ENCODE measurements at regions not wholly inside any gene's neighbourhood (a gene's known extent, or its start where the extent isn't known, plus 50 kb on each side); places are given as distances from the start of the nearest gene placed in this dataset.

DNA sequence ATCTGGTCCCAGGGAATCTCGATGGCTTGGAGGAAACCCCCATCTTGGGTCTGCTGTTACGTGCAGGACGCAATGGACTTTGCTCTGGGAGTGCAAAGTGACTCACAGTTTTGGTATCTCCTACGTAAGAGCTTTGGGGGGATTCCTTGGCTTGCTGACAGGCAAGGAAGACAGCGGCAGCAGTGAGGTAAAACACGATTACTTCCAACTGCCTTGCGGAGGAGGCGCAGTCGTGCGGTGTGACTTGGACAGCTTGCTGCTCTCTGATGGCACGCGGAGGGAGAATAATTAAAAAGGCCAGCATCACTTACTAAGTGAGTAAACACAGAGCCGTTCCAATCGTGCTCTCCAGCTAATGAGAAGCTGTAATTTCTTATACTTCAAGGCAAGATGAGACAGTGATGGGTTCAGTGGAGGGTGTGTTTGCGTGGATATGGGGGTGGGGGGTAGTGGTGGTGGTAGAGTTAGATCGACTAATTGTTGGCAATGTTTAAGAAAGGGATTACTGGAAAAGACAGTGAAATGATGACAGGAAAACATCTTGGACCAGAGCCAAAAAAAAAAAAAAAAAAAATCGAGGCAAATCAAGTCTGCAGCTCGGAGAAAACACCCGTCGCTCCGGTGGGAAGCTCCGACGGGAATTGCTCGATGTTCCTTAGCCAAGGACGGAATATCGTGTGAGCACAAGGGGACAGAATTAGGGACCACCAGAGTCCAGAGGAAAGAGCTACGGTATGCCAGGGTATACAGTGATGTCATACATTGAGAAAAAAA is 184.8 kb upstream of the ZFHX3 start:
- POLR2A ChIA-PET: no interaction called here
- no peak for DNase-seq
- Mint-ChIP-seq H3K27me3 (no peaks in the 10 kb centered on the region), H3K36me3 (ENCODE audit: low read depth) (no peaks in the 10 kb centered on the region), H3K4me3 (no peak overlapping the region), H3K4me1 (no peaks in the 10 kb centered on the region), H3K9me3 (no peaks in the 10 kb centered on the region), H3K27ac (no peak overlapping the region)
- CTCF ChIA-PET: interaction anchor here (0.7 kb wide), 1 partner anchor 189 kb away, joined by 3 read pairs; no protein-coding TSS in a partner anchor

DNA sequence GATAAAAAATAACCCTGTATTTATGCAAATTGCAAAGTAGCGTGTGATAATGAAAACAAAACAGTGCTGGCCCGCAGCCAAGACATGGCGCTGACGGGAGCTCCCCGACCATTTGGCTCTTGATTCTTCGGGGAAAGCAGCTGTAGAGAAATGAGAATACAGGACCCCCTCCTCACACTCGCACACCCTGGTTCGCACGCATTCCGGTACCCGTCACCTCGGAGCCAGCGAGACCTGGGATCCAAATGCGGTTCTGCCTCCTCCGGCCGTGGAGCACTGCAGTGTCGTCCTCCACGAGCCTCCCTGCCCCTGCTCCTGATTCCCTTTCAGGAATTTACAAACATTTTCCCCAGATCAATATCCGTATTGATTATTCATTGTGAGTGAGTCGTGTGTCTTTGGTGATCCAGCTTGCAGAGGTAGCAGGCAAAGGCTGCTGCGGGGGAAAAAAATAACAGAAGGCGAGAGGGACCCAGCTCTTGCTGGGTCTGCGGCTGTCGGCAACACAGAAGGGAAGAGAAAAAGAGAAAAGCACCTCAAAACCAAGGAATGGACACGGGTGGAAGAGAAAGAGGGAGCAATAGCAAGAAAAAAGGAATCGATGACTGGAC is 184.1 kb upstream of the ZFHX3 start:
- H3K4me1 Mint-ChIP-seq: no peaks in the 10 kb centered on the region
- H3K9me3 Mint-ChIP-seq: no peaks in the 10 kb centered on the region
- DNase-seq: no peak
- H3K27me3 Mint-ChIP-seq: no peaks in the 10 kb centered on the region
- H3K4me3 Mint-ChIP-seq: no peak overlapping the region
- ChIA-PET CTCF (interaction anchor here (0.7 kb wide), 1 partner anchor 189 kb away, joined by 3 read pairs; no protein-coding TSS in a partner anchor), POLR2A (no interaction called here)
- H3K36me3 Mint-ChIP-seq (ENCODE audit: low read depth): no peaks in the 10 kb centered on the region
- H3K27ac Mint-ChIP-seq: no peak overlapping the region

DNA sequence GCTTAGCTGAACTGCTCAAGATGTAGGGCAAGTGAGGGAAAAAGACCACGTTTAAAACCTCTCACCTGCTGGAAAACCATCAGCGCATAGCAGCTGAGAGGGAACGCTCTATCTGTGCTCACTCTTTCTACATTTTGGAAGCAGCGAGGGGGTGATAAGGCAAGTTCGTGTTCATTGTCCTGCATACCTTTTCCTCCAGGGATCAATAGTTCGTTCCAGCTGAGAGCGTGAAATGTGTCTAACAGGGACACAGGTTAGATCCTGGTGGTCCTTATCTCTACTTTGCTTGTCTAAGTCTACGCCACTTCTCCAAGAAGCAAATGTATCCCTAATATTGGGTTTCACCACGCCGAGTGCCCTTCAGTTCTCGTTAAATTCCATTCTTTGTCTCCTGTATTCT is 183.5 kb upstream of the ZFHX3 start:
- no peak for DNase-seq
- ChIA-PET CTCF (no interaction called here), POLR2A (no interaction called here)
- Mint-ChIP-seq H3K27me3 (no peaks in the 10 kb centered on the region), H3K27ac (no peak overlapping the region), H3K36me3 (ENCODE audit: low read depth) (no peaks in the 10 kb centered on the region), H3K4me3 (no peak overlapping the region), H3K4me1 (no peaks in the 10 kb centered on the region), H3K9me3 (no peaks in the 10 kb centered on the region)

- H3K4me3 Mint-ChIP-seq: no peak overlapping the region
- H3K27ac Mint-ChIP-seq: no peak overlapping the region
- H3K36me3 Mint-ChIP-seq (ENCODE audit: low read depth): no peaks in the 10 kb centered on the region
- H3K9me3 Mint-ChIP-seq: no peaks in the 10 kb centered on the region
- no peaks in the 10 kb centered on the region for H3K4me1 Mint-ChIP-seq
- CTCF ChIA-PET: no interaction called here
- DNase-seq: no peak
- no peaks in the 10 kb centered on the region for H3K27me3 Mint-ChIP-seq
- POLR2A ChIA-PET: interaction anchor here (0.5 kb wide), 1 partner anchor 787 kb away, joined by 3 read pairs; no protein-coding TSS in a partner anchor
Measured at GRCh38 chr16:73230651-73231050, 182.7 kb upstream of the ZFHX3 start.

DNA sequence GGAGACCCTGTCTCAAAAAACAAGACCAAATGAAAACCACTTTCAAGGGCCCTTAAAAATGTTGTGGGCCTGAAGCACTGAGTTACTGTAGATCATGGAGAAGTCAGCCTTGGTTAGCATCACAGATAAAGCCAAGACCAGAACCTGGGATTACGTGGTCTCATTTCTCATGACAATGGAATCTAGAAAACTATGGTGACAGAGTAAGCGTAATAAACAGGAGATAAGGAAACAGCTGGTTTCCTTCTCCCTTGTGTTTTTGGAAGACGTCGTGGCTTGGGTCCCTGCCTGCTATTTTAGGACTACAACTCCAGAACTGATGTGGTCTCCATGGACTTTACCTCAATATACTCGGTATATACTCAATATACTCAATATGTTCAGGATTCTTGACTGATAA is 180.7 kb upstream of the ZFHX3 start:
- H3K36me3 Mint-ChIP-seq (ENCODE audit: low read depth): no peaks in the 10 kb centered on the region
- no peaks in the 10 kb centered on the region for H3K9me3 Mint-ChIP-seq
- H3K4me3 Mint-ChIP-seq: no peak overlapping the region
- ChIA-PET POLR2A (no interaction called here), CTCF (no interaction called here)
- no peaks in the 10 kb centered on the region for H3K27me3 Mint-ChIP-seq
- no peak for DNase-seq
- no peaks in the 10 kb centered on the region for H3K4me1 Mint-ChIP-seq
- no peak overlapping the region for H3K27ac Mint-ChIP-seq

GRCh38 chr16:73226675-73227074 is 178.7 kb upstream of the ZFHX3 start:
- POLR2A ChIA-PET: no interaction called here
- H3K27ac Mint-ChIP-seq: no peak overlapping the region

GRCh38 chr16:73225983-73226382 is 178.1 kb upstream of the ZFHX3 start:
- Mint-ChIP-seq H3K27ac (no peak overlapping the region), H3K9me3 (no peaks in the 10 kb centered on the region), H3K4me1 (no peaks in the 10 kb centered on the region), H3K36me3 (ENCODE audit: low read depth) (no peaks in the 10 kb centered on the region), H3K4me3 (no peak overlapping the region), H3K27me3 (no peaks in the 10 kb centered on the region)
- POLR2A ChIA-PET: no interaction called here
- no peak for DNase-seq
- CTCF ChIA-PET: no interaction called here

More at GRCh38 chr16:73226675-73227074, 178.7 kb upstream of the ZFHX3 start:
- H3K4me1 Mint-ChIP-seq: no peaks in the 10 kb centered on the region
- no peaks in the 10 kb centered on the region for H3K27me3 Mint-ChIP-seq
- CTCF ChIA-PET: no interaction called here
- no peaks in the 10 kb centered on the region for H3K36me3 Mint-ChIP-seq (ENCODE audit: low read depth)
- DNase-seq: no peak
- no peak overlapping the region for H3K4me3 Mint-ChIP-seq
- H3K9me3 Mint-ChIP-seq: no peaks in the 10 kb centered on the region

- CTCF ChIA-PET: no interaction called here
- H3K27me3 Mint-ChIP-seq: no peaks in the 10 kb centered on the region
- H3K36me3 Mint-ChIP-seq (ENCODE audit: low read depth): no peaks in the 10 kb centered on the region
- no peak overlapping the region for H3K4me3 Mint-ChIP-seq
- POLR2A ChIA-PET: no interaction called here
- H3K9me3 Mint-ChIP-seq: peaks cover 5% of the 10 kb centered on the region
- H3K27ac Mint-ChIP-seq: no peak overlapping the region
- no peak for DNase-seq
- H3K4me1 Mint-ChIP-seq: no peaks in the 10 kb centered on the region
Measured at GRCh38 chr16:73220836-73221235, 172.9 kb upstream of the ZFHX3 start.

GRCh38 chr16:73219176-73219575 is 171.2 kb upstream of the ZFHX3 start:
- no peak overlapping the region for H3K27ac Mint-ChIP-seq
- DNase-seq: no peak
- no peaks in the 10 kb centered on the region for H3K27me3 Mint-ChIP-seq
- H3K36me3 Mint-ChIP-seq (ENCODE audit: low read depth): no peaks in the 10 kb centered on the region
- CTCF ChIA-PET: interaction anchor here (0.6 kb wide), 1 partner anchor 1106 kb away, joined by 5 read pairs; no protein-coding TSS in a partner anchor
- no peak overlapping the region for H3K4me3 Mint-ChIP-seq
- H3K4me1 Mint-ChIP-seq: no peaks in the 10 kb centered on the region
- peaks cover 7% of the 10 kb centered on the region for H3K9me3 Mint-ChIP-seq
- POLR2A ChIA-PET: no interaction called here

- Mint-ChIP-seq H3K27ac (no peak overlapping the region), H3K4me3 (no peak overlapping the region), H3K36me3 (ENCODE audit: low read depth) (no peaks in the 10 kb centered on the region)
Measured at GRCh38 chr16:73217654-73218053, 169.7 kb upstream of the ZFHX3 start.

DNA sequence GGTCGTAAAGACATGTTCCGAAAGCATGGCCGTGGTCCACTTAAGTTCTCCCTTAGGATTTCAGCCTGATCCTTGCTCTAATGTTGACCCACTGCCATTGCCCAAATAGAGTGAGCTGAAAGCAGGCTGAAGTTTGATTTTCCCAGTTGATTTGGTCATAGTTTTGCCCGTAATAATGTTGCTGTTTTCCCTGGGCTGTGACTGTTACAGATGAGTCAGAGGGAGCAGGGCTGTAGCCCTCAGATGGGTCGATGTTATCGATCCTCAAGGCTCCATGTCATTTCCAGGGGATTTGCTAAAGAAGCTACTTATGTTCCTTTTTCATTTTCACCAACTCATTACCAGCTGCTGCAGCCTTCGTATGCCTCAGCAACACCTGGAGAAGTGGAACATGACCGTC is 169.0 kb upstream of the ZFHX3 start:
- no peak overlapping the region for H3K27ac Mint-ChIP-seq
- ChIA-PET POLR2A (no interaction called here), CTCF (no interaction called here)
- H3K4me3 Mint-ChIP-seq: no peak overlapping the region
- DNase-seq: no peak
- H3K27me3 Mint-ChIP-seq: no peaks in the 10 kb centered on the region
- H3K36me3 Mint-ChIP-seq (ENCODE audit: low read depth): no peaks in the 10 kb centered on the region
- peaks cover 7% of the 10 kb centered on the region for H3K9me3 Mint-ChIP-seq
- H3K4me1 Mint-ChIP-seq: no peaks in the 10 kb centered on the region

More at GRCh38 chr16:73217654-73218053, 169.7 kb upstream of the ZFHX3 start:
- ChIA-PET POLR2A (no interaction called here), CTCF (no interaction called here)
- Mint-ChIP-seq H3K4me1 (no peaks in the 10 kb centered on the region), H3K9me3 (peaks cover 7% of the 10 kb centered on the region), H3K27me3 (no peaks in the 10 kb centered on the region)
- DNase-seq: no peak

DNA sequence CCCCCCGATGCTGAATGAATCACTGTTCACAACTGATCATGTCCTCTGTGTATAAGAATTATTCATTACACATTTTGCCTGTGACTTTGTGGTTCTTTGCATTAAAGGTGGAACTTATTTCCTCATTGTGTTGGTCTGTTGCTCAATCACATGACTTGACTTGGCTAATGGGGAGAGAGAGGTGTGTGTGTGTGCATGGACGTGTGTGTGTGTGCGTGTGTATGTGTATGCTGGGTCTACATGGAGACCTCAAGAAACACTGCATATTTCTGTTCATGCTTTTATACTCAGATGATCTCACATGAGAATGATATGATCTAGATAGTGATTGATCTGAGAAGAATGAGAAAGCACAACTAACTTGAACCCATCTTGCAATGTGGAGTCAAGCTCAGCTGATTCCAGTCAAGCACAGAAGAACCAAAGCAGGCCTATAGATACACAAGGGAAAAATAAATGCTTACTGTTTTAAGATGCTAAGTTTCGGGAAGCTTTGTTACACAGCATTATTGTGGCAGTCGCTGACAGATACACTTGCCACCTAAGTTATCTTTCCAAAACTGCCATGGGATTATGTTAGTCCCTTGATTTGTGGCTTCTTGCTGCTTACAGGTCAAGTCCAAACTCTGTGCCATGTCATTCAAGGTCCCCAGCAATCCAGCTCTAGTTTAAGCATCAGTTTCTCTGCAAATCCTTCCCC is 167.9 kb upstream of the ZFHX3 start:
- Mint-ChIP-seq H3K27me3 (no peaks in the 10 kb centered on the region), H3K4me3 (no peak overlapping the region), H3K36me3 (ENCODE audit: low read depth) (no peaks in the 10 kb centered on the region), H3K4me1 (no peaks in the 10 kb centered on the region), H3K9me3 (peaks cover 7% of the 10 kb centered on the region), H3K27ac (no peak overlapping the region)
- no peak for DNase-seq
- ChIA-PET CTCF (no interaction called here), POLR2A (no interaction called here)

- H3K36me3 Mint-ChIP-seq (ENCODE audit: low read depth): no peaks in the 10 kb centered on the region
Measured at GRCh38 chr16:73214825-73215677, 167.1 kb upstream of the ZFHX3 start.

More at GRCh38 chr16:73214825-73215677, 167.1 kb upstream of the ZFHX3 start:
- Mint-ChIP-seq H3K4me3 (no peak overlapping the region), H3K4me1 (no peaks in the 10 kb centered on the region), H3K27me3 (no peaks in the 10 kb centered on the region), H3K9me3 (peaks cover 7% of the 10 kb centered on the region), H3K27ac (no peak overlapping the region)
- POLR2A ChIA-PET: no interaction called here
- DNase-seq: no peak
- CTCF ChIA-PET: interaction anchor here (0.6 to 0.7 kb wide), 2 partner anchors 9 to 331 kb away, joined by 4 to 6 read pairs; no protein-coding TSS in a partner anchor
